Neuronal stem cell (in vitro differentiated cells): ENCODE measurements at regions not wholly inside any gene's neighbourhood (a gene's known extent, or its start where the extent isn't known, plus 50 kb on each side); places are given as distances from the start of the nearest gene placed in this dataset.

Source experiments
- DNase-seq: peaks from one replicate; pipeline ENCODE4 v3.0.0-alpha.2; 2013; ENCODE audit warnings: low spot score
- H2AFZ ChIP-seq: one replicate; pipeline ENCODE4 v1.6.1; 2013; ENCODE audit warnings: mild to moderate bottlenecking, low read length, inconsistent platforms
- H2AK5ac ChIP-seq: 2 replicates; pipeline ENCODE4 v1.6.1; 2013; ENCODE audit warnings: low read depth, mild to moderate bottlenecking, inconsistent platforms, low read length, moderate library complexity, mixed read lengths
- H2BK120ac ChIP-seq: 2 replicates; pipeline ENCODE4 v1.6.1; 2013; ENCODE audit warnings: low read depth, mild to moderate bottlenecking, inconsistent platforms, low read length, moderate library complexity, mixed read lengths
- H2BK12ac ChIP-seq: one replicate; pipeline ENCODE4 v1.6.1; 2013; ENCODE audit warnings: low read length, inconsistent platforms
- H2BK15ac ChIP-seq: 2 replicates; pipeline ENCODE4 v1.6.1; 2013; ENCODE audit warnings: mild to moderate bottlenecking, low read length, inconsistent platforms, mixed read lengths
- H2BK5ac ChIP-seq: one replicate; pipeline ENCODE4 v1.6.1; 2013; ENCODE audit warnings: inconsistent platforms, mild to moderate bottlenecking, low read length, moderate library complexity
- H3K14ac ChIP-seq: one replicate; pipeline ENCODE4 v1.6.1; 2013; ENCODE audit warnings: low read length, inconsistent platforms
- H3K18ac ChIP-seq: 2 replicates; pipeline ENCODE4 v1.6.1; 2013; ENCODE audit warnings: low read length, inconsistent platforms
- H3K23ac ChIP-seq: 2 replicates; pipeline ENCODE4 v1.6.1; 2013; ENCODE audit warnings: low read depth, mild to moderate bottlenecking, mixed read lengths, low read length, inconsistent platforms; ENCODE audit not compliant: poor library complexity
- H3K27ac ChIP-seq: replicated peaks from 3 replicates; pipeline ENCODE4 v1.5.1; 2013; ENCODE audit warnings: low read length, inconsistent platforms
- H3K27me3 ChIP-seq, 3 experiments: 2 replicates each; pipeline ENCODE4 v1.6.1; 2013; ENCODE audit warnings: low read length in 3 of 3, mild to moderate bottlenecking in 2 of 3, inconsistent platforms in 1 of 3, low read depth in 1 of 3, mixed read lengths in 1 of 3, moderate library complexity in 1 of 3; ENCODE audit not compliant: control insufficient read depth in 3 of 3, insufficient read depth in 3 of 3
- H3K36me3 ChIP-seq, 2 donors: replicated peaks in 1 of 2; 2 replicates each; pipeline ENCODE4 v1.6.1; 2013; ENCODE audit warnings: low read length in 2 of 2; ENCODE audit not compliant: control insufficient read depth in 2 of 2, insufficient read depth in 2 of 2
- H3K4ac ChIP-seq: 2 replicates; pipeline ENCODE4 v1.6.1; 2013; ENCODE audit warnings: inconsistent platforms, mild to moderate bottlenecking, low read length, moderate library complexity
- H3K4me1 ChIP-seq, 2 donors: 1 replicate in 1 of 2; 2 replicates in 1 of 2; pipeline ENCODE4 v1.6.1; 2013; ENCODE audit warnings: low read length in 2 of 2, low read depth in 1 of 2; ENCODE audit not compliant: control insufficient read depth in 2 of 2, insufficient read depth in 1 of 2
- H3K4me2 ChIP-seq: one replicate; pipeline ENCODE4 v1.6.1; 2013; ENCODE audit warnings: mild to moderate bottlenecking, low read length, inconsistent platforms; ENCODE audit not compliant: insufficient read depth, poor library complexity, severe bottlenecking
- H3K4me3 ChIP-seq, 2 donors: 2 replicates each; pipeline ENCODE4 v1.5.1; 2013; ENCODE audit warnings: low read length in 2 of 2, mild to moderate bottlenecking in 2 of 2, inconsistent platforms in 1 of 2, moderate library complexity in 1 of 2
- H3K79me1 ChIP-seq: one replicate; pipeline ENCODE4 v1.6.1; 2013; ENCODE audit warnings: low read depth, mild to moderate bottlenecking, inconsistent platforms, low read length, moderate library complexity
- H3K9ac ChIP-seq: one replicate; pipeline ENCODE4 v1.6.1; 2013; ENCODE audit warnings: mild to moderate bottlenecking, low read depth, low read length, inconsistent platforms; ENCODE audit not compliant: poor library complexity
- H3K9me3 ChIP-seq, 2 donors: replicated peaks in 1 of 2; 2 replicates each; pipeline versions ENCODE3 to v1.6.1; 2013; ENCODE audit warnings: low read length in 2 of 2, mild to moderate bottlenecking in 2 of 2, inconsistent platforms in 1 of 2, low read depth in 1 of 2, mixed read lengths in 1 of 2, moderate library complexity in 1 of 2; ENCODE audit not compliant: control insufficient read depth in 2 of 2, insufficient read depth in 1 of 2
- H4K8ac ChIP-seq: one replicate; pipeline ENCODE4 v1.6.1; 2013; ENCODE audit warnings: low read depth, mild to moderate bottlenecking, inconsistent platforms, low read length, moderate library complexity
- H4K91ac ChIP-seq: one replicate; pipeline ENCODE4 v1.6.1; 2013; ENCODE audit warnings: low read length, low read depth, mild to moderate bottlenecking, inconsistent platforms; ENCODE audit not compliant: poor library complexity
- WGBS, 2 donors: extraction: QIAGEN DNeasy Blood & Tissue Kit; methylation state at CpG; one replicate each; pipeline ENCODE4 v1.1.7; 2013; ENCODE audit warnings: missing lambda C conversion rate in 2 of 2, mixed read lengths in 1 of 2; ENCODE audit not compliant: insufficient read length in 2 of 2, insufficient replicate concordance in 1 of 2; ENCODE audit errors: extremely low coverage in 2 of 2; 5-methylcytosine and 5-hydroxymethylcytosine counted together

DNA sequence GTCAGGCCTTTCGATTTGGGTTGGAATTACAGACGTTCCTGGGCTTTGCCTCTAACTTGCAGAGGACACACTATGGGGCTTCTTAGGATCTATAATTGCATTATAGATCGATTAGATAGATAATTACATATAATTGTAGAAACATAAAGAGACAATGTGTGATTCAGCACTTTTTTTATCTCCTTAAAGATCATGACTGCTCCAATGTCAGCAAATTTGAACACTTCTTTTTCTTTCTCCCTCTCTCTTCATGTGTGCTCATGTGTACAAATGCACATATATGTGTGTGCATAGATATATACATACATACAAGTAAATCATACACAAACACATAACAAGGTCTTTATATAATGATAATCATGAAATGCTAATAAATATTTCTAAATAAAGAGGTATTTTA is 1261.2 kb upstream of the SLC39A10 start:
- Histone ChIP-seq H2BK15ac (no peak overlapping the region), H2AK5ac (no peak overlapping the region), H3K4me1 (no peaks in the 10 kb centered on the region), H4K91ac (no peak overlapping the region), H3K79me1 (no peaks in the 10 kb centered on the region), H2BK5ac (no peak overlapping the region), H3K4me2 (no peak overlapping the region), H3K4ac (no peak overlapping the region), H3K9ac (no peak overlapping the region), H2AFZ (no peak overlapping the region), H3K9me3 (no peaks in the 10 kb centered on the region), H3K27me3 (no peaks in the 10 kb centered on the region), H2BK120ac (no peak overlapping the region), H2BK12ac (no peak overlapping the region), H4K8ac (no peak overlapping the region), H3K27ac (no peak overlapping the region), H3K4me3 (no peak overlapping the region), H3K18ac (no peak overlapping the region), H3K36me3 (no peaks in the 10 kb centered on the region), H3K23ac (no peak overlapping the region), H3K14ac (no peak overlapping the region)
- no peak for DNase-seq
- no CpG with 5 or more reads among the region's 3 CpGs for WGBS, 2 donors

DNA sequence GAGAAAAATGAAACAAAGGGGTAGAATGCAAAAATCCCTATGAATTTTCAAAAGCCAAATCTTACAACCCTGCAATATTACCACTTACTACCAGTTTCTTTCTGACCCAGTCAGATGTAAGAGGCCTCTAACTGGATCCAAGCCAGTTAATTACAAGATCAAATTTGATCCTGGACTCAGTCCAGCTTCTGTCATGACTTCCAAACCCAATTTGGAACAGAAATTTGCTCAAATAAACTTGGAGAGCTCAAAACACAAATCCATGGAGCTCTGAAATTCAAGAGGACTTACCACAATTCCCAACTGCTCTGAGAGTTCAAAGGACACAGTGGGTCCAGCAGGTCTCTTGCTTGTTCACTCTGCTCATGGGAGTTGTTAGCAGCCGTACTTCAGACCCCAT is 1271.7 kb upstream of the SLC39A10 start:
- H3K18ac ChIP-seq: no peak overlapping the region
- no peaks in the 10 kb centered on the region for H3K4me1 ChIP-seq
- WGBS, 2 donors: no CpG with 5 or more reads among the region's 1 CpG
- H2BK120ac ChIP-seq: no peak overlapping the region
- no peak overlapping the region for H2AK5ac ChIP-seq
- H3K79me1 ChIP-seq: no peaks in the 10 kb centered on the region
- H3K27me3 ChIP-seq: no peaks in the 10 kb centered on the region
- no peak overlapping the region for H2BK5ac ChIP-seq
- H3K23ac ChIP-seq: no peak overlapping the region
- no peak overlapping the region for H3K4ac ChIP-seq
- no peak overlapping the region for H3K27ac ChIP-seq
- no peak overlapping the region for H3K4me3 ChIP-seq
- H3K14ac ChIP-seq: no peak overlapping the region
- H3K36me3 ChIP-seq: no peaks in the 10 kb centered on the region
- H2AFZ ChIP-seq: no peak overlapping the region
- no peak overlapping the region for H3K9ac ChIP-seq
- no peak overlapping the region for H3K4me2 ChIP-seq
- peaks cover 0 to 14% of the 10 kb centered on the region in 2 donors for H3K9me3 ChIP-seq
- no peak for DNase-seq
- no peak overlapping the region for H2BK15ac ChIP-seq
- no peak overlapping the region for H2BK12ac ChIP-seq
- H4K91ac ChIP-seq: no peak overlapping the region
- no peak overlapping the region for H4K8ac ChIP-seq

DNA sequence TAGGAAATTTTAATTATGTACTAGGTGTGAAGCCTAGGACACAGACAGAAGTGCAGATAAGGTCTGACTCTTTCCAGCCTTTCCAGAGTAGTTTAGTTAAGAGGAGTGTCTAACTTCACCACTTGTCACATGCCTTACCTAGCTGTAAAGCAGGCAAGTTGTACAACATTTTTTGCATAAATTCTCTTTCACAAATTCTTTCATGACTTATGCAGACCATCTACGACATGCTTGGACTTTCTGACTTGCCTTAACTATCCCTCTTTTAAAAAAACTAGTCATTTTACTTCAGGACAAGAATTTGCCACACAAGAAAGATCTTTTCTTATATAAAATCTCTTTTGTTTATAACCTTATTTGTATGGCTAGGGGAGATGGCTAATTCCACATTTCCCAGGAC is 1273.6 kb upstream of the SLC39A10 start:
- no peak overlapping the region for H3K14ac ChIP-seq
- no peak overlapping the region for H4K8ac ChIP-seq
- H3K23ac ChIP-seq: no peak overlapping the region
- H3K9ac ChIP-seq: no peak overlapping the region
- H2AK5ac ChIP-seq: no peak overlapping the region
- H3K4me2 ChIP-seq: no peak overlapping the region
- no peak overlapping the region for H2BK15ac ChIP-seq
- no CpG with 5 or more reads among the region's 1 CpG for WGBS, 2 donors
- no peak overlapping the region for H2BK12ac ChIP-seq
- H3K18ac ChIP-seq: no peak overlapping the region
- no peaks in the 10 kb centered on the region for H3K4me1 ChIP-seq
- H3K27me3 ChIP-seq: no peaks in the 10 kb centered on the region
- DNase-seq: peak; percentile 24
- H4K91ac ChIP-seq: no peak overlapping the region
- no peak overlapping the region for H3K4ac ChIP-seq
- H3K27ac ChIP-seq: no peak overlapping the region
- H2BK120ac ChIP-seq: no peak overlapping the region
- no peak overlapping the region for H2BK5ac ChIP-seq
- H2AFZ ChIP-seq: no peak overlapping the region
- H3K36me3 ChIP-seq: no peaks in the 10 kb centered on the region
- H3K4me3 ChIP-seq: no peak overlapping the region
- H3K9me3 ChIP-seq: peaks cover 0 to 14% of the 10 kb centered on the region in 2 donors
- H3K79me1 ChIP-seq: no peaks in the 10 kb centered on the region

DNA sequence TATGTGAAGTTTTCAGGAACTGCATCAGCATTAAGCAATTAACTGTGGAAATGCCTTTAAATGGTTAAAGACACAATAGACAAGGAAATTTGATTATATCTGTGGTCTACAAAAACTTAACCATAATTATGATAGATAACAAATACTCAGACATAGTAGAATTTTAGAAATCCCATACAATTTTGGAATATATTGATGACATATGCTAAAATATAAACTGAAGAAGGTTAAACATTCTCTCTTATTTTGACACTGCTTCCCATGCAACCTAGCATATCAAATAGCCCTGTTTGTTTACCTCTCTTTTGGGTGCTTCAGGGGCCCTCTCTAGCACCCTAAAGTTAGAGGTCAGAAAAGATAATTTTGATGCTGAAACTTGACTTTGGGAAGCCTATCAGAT is 1274.8 kb upstream of the SLC39A10 start:
- no peak overlapping the region for H3K4me2 ChIP-seq

More for the DNA sequence above, 1274.8 kb upstream of the SLC39A10 start:
- H3K27me3 ChIP-seq: no peaks in the 10 kb centered on the region
- no peak overlapping the region for H3K4me3 ChIP-seq
- no peak overlapping the region for H3K9ac ChIP-seq
- H3K9me3 ChIP-seq: peaks cover 0 to 14% of the 10 kb centered on the region in 2 donors
- H3K14ac ChIP-seq: no peak overlapping the region
- H2BK12ac ChIP-seq: no peak overlapping the region
- no peak overlapping the region for H2BK120ac ChIP-seq
- no peak for DNase-seq
- no peaks in the 10 kb centered on the region for H3K79me1 ChIP-seq
- H3K36me3 ChIP-seq: no peaks in the 10 kb centered on the region
- no peak overlapping the region for H3K27ac ChIP-seq
- no peak overlapping the region for H2BK15ac ChIP-seq
- no peak overlapping the region for H3K4ac ChIP-seq
- H4K8ac ChIP-seq: no peak overlapping the region
- no peak overlapping the region for H3K23ac ChIP-seq
- H2AK5ac ChIP-seq: no peak overlapping the region
- H4K91ac ChIP-seq: no peak overlapping the region
- no peak overlapping the region for H2AFZ ChIP-seq
- H3K4me1 ChIP-seq: no peaks in the 10 kb centered on the region
- no peak overlapping the region for H3K18ac ChIP-seq
- H2BK5ac ChIP-seq: no peak overlapping the region
